GM19463 (cell line): ENCODE measurements at regions not wholly inside any gene's neighbourhood (a gene's known extent, or its start where the extent isn't known, plus 50 kb on each side); places are given as distances from the start of the nearest gene placed in this dataset.
"Not testable (repeated sequence)": the region's sequence is repeated elsewhere in the genome, so short reads cannot be mapped to it uniquely, and the experiment has no call there.

ENCODE experiments used
- ATAC-seq: cut with Tn5 transposase; IDR thresholded peaks from one replicate; pipeline ENCODE4 v1.9.1; 2021; ENCODE audit warnings: mild to moderate bottlenecking, moderate library complexity; ENCODE audit not compliant: unreplicated experiment

- no peak for ATAC-seq
Observed at GRCh38 chr3:35194666-35195065, 444.7 kb upstream of the ARPP21 start.

- no peak for ATAC-seq
Observed at GRCh38 chr3:35198857-35199256, 440.5 kb upstream of the ARPP21 start.

GRCh38 chr3:35200056-35200455 lies 439.3 kb upstream of the ARPP21 start:
- no peak for ATAC-seq

- no peak for ATAC-seq
Observed at GRCh38 chr3:35201211-35201610, 438.1 kb upstream of the ARPP21 start.

- no peak for ATAC-seq
Observed at GRCh38 chr3:35215525-35216500, 423.5 kb upstream of the ARPP21 start.

- ATAC-seq: no peak
Observed at GRCh38 chr3:35216501-35217266, 422.6 kb upstream of the ARPP21 start.

- ATAC-seq: no peak
Observed at GRCh38 chr3:35223632-35224394, 415.5 kb upstream of the ARPP21 start.

GRCh38 chr3:35224565-35225295 lies 414.6 kb upstream of the ARPP21 start:
- ATAC-seq: no peak

GRCh38 chr3:35241236-35241635 lies 398.1 kb upstream of the ARPP21 start:
- ATAC-seq: no peak

- no peak for ATAC-seq
Observed at GRCh38 chr3:35254917-35255316, 384.4 kb upstream of the ARPP21 start.

- ATAC-seq: no peak
Observed at GRCh38 chr3:35257641-35258040, 381.7 kb upstream of the ARPP21 start.

- ATAC-seq: no peak
Observed at GRCh38 chr3:35262406-35262805, 376.9 kb upstream of the ARPP21 start.

GRCh38 chr3:35263477-35263876 lies 375.8 kb upstream of the ARPP21 start:
- ATAC-seq: no peak

GRCh38 chr3:35266065-35266464 lies 373.3 kb upstream of the ARPP21 start:
- ATAC-seq: not testable (repeated sequence)

- ATAC-seq: no peak
Observed at GRCh38 chr3:35275768-35276167, 363.6 kb upstream of the ARPP21 start.

GRCh38 chr3:35276568-35276967 lies 362.8 kb upstream of the ARPP21 start:
- ATAC-seq: no peak

- ATAC-seq: no peak
Observed at GRCh38 chr3:35291471-35292236, 347.7 kb upstream of the ARPP21 start.

- ATAC-seq: no peak
Observed at GRCh38 chr3:35292568-35292967, 346.8 kb upstream of the ARPP21 start.

GRCh38 chr3:35295906-35296305 lies 343.4 kb upstream of the ARPP21 start:
- no peak for ATAC-seq

- ATAC-seq: no peak
Observed at GRCh38 chr3:35296533-35296932, 342.8 kb upstream of the ARPP21 start.
